ENCODE measurements at regions not wholly inside any gene's neighbourhood (a gene's known extent, or its start where the extent isn't known, plus 50 kb on each side); places are given as distances from the start of the nearest gene placed in this dataset.
"Not testable (repeated sequence)": the region's sequence is repeated elsewhere in the genome, so short reads cannot be mapped to it uniquely, and the experiment has no call there.

- TF ChIP-seq POLR2A (IDR thresholded peaks at IDR 0.05; ENCODE audit: extremely low read depth, insufficient read length) (no peak), MAX (IDR thresholded peaks at IDR 0.05; ENCODE audit: low read depth, low read length) (no peak), CTCF (IDR thresholded peaks at IDR 0.05; ENCODE audit: low read depth, low read length) (no peak), MYC (IDR thresholded peaks at IDR 0.05; ENCODE audit: low read depth, low read length) (no peak)
- DNase-seq (ENCODE audit: low read depth), result peak; percentile 44
These were observed 98.6 kb upstream of the LRPAP1 start for GRCh38 chr4:3630598-3631543.

GRCh38 chr4:3630136-3630597 lies 97.9 kb upstream of the LRPAP1 start:
- TF ChIP-seq MAX (IDR thresholded peaks at IDR 0.05; ENCODE audit: low read depth, low read length) (no peak), POLR2A (IDR thresholded peaks at IDR 0.05; ENCODE audit: extremely low read depth, insufficient read length) (no peak), CTCF (IDR thresholded peaks at IDR 0.05; ENCODE audit: low read depth, low read length) (no peak), MYC (IDR thresholded peaks at IDR 0.05; ENCODE audit: low read depth, low read length) (no peak)
- H3K4me3 ChIP-seq (ENCODE audit: low read depth, low read length), result no peak overlapping the region
- DNase-seq (ENCODE audit: low read depth), result no peak

More at GRCh38 chr4:3630598-3631543, 98.6 kb upstream of the LRPAP1 start:
- H3K4me3 ChIP-seq (ENCODE audit: low read depth, low read length), result no peak overlapping the region

GRCh38 chr4:3629665-3630064 lies 97.4 kb upstream of the LRPAP1 start:
- no peak overlapping the region for H3K4me3 ChIP-seq (ENCODE audit: low read depth, low read length)
- DNase-seq (ENCODE audit: low read depth), result no peak
- TF ChIP-seq CTCF (IDR thresholded peaks at IDR 0.05; ENCODE audit: low read depth, low read length) (no peak), MAX (IDR thresholded peaks at IDR 0.05; ENCODE audit: low read depth, low read length) (no peak), POLR2A (IDR thresholded peaks at IDR 0.05; ENCODE audit: extremely low read depth, insufficient read length) (no peak), MYC (IDR thresholded peaks at IDR 0.05; ENCODE audit: low read depth, low read length) (no peak)

GRCh38 chr4:3629176-3629575 lies 97.0 kb upstream of the LRPAP1 start:
- DNase-seq (ENCODE audit: low read depth); H3K4me3 ChIP-seq (ENCODE audit: low read depth, low read length): not testable (repeated sequence)

- TF ChIP-seq MYC (IDR thresholded peaks at IDR 0.05; ENCODE audit: low read depth, low read length) (no peak), CTCF (IDR thresholded peaks at IDR 0.05; ENCODE audit: low read depth, low read length) (no peak), MAX (IDR thresholded peaks at IDR 0.05; ENCODE audit: low read depth, low read length) (no peak), POLR2A (IDR thresholded peaks at IDR 0.05; ENCODE audit: extremely low read depth, insufficient read length) (no peak)
- no peak for DNase-seq (ENCODE audit: low read depth)
These were observed 96.6 kb upstream of the LRPAP1 start for GRCh38 chr4:3628868-3629175.

GRCh38 chr4:3627967-3628867 lies 96.0 kb upstream of the LRPAP1 start:
- H3K4me3 ChIP-seq (ENCODE audit: low read depth, low read length); DNase-seq (ENCODE audit: low read depth): not testable (repeated sequence)

More at GRCh38 chr4:3628868-3629175, 96.6 kb upstream of the LRPAP1 start:
- H3K4me3 ChIP-seq (ENCODE audit: low read depth, low read length), result no peak overlapping the region

- not testable (repeated sequence) for DNase-seq (ENCODE audit: low read depth); H3K4me3 ChIP-seq (ENCODE audit: low read depth, low read length)
These were observed 95.2 kb upstream of the LRPAP1 start for GRCh38 chr4:3627456-3627855.

GRCh38 chr4:3626131-3626884 lies 94.1 kb upstream of the LRPAP1 start:
- not testable (repeated sequence) for H3K4me3 ChIP-seq (ENCODE audit: low read depth, low read length); DNase-seq (ENCODE audit: low read depth)

- not testable (repeated sequence) for DNase-seq (ENCODE audit: low read depth); H3K4me3 ChIP-seq (ENCODE audit: low read depth, low read length)
These were observed 93.2 kb upstream of the LRPAP1 start for GRCh38 chr4:3625286-3625875.
